ENCODE measurements at regions not wholly inside any gene's neighbourhood (a gene's known extent, or its start where the extent isn't known, plus 50 kb on each side); places are given as distances from the start of the nearest gene placed in this dataset.

- DNase-seq = no peak
- intact Hi-C loops (cut with micrococcal nuclease) = no loop called here
- H3K4me3 ChIP-seq = no peak overlapping the region
- no peaks in the 10 kb centered on the region for H3K36me3 ChIP-seq
- H3K9me3 ChIP-seq (replicated peaks) = peaks cover 12% of the 10 kb centered on the region
- TF ChIP-seq, protein P1, sequence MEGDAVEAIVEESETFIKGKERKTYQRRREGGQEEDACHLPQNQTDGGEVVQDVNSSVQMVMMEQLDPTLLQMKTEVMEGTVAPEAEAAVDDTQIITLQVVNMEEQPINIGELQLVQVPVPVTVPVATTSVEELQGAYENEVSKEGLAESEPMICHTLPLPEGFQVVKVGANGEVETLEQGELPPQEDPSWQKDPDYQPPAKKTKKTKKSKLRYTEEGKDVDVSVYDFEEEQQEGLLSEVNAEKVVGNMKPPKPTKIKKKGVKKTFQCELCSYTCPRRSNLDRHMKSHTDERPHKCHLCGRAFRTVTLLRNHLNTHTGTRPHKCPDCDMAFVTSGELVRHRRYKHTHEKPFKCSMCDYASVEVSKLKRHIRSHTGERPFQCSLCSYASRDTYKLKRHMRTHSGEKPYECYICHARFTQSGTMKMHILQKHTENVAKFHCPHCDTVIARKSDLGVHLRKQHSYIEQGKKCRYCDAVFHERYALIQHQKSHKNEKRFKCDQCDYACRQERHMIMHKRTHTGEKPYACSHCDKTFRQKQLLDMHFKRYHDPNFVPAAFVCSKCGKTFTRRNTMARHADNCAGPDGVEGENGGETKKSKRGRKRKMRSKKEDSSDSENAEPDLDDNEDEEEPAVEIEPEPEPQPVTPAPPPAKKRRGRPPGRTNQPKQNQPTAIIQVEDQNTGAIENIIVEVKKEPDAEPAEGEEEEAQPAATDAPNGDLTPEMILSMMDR (IDR thresholded peaks at IDR 0.05; ENCODE audit: borderline replicate concordance) = no peak
- H3K27me3 ChIP-seq (ENCODE audit: low read depth) = peaks cover 6% of the 10 kb centered on the region
- no peak overlapping the region for H3K27ac ChIP-seq (replicated peaks)
- peaks cover 10% of the 10 kb centered on the region for H3K4me1 ChIP-seq
Measured at GRCh38 chr3:193908181-193908744, 227.7 kb upstream of the HES1 start.

DNA sequence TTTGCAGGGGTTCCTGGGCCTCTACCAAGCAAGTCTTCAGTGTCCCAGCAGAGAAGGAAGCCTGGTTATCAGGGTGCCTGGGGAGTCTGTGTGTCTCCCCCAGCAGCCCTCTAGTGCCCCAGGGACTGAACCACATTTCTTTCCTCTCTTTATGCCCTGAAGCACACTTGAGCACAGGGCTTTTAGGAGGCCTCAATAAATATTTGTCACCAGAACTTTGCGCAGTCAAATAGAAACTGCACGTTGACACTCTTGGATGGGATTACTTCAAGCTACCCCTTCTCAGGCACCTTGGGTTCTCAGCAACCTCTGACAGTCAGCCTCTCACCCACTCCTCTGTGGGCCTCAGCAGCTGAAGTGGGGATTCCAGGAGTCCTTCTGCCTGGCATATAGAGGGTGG is 226.6 kb upstream of the HES1 start:
- no peak for DNase-seq
- Histone ChIP-seq H3K9me3 (replicated peaks) (peaks cover 12% of the 10 kb centered on the region), H3K4me3 (no peak overlapping the region), H3K4me1 (peaks cover 10% of the 10 kb centered on the region), H3K36me3 (no peaks in the 10 kb centered on the region), H3K27ac (replicated peaks) (no peak overlapping the region), H3K27me3 (ENCODE audit: low read depth) (peaks cover under 1% of the 10 kb centered on the region)
- intact Hi-C loops (cut with micrococcal nuclease) = no loop called here
- TF ChIP-seq, protein P1 (IDR thresholded peaks at IDR 0.05; ENCODE audit: borderline replicate concordance) = no peak

DNA sequence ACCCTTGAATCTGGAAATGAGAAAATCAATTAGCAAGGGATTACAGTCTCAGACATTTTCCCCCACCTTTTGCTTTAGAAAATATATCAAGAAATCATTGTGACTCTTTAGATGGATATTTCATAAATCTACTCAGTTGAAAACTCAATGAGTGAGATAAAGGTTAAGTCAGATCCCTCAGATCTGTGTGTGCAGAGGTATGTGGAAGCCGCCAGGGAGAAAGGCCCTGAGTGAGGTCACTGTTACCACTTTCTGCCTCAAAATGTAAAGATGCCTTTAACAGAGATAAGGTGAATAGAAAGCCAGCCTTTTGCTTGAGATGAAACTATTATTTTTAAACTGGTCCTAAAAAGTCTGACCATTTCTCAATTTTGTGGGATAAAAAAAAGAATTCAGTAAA is 225.6 kb upstream of the HES1 start:
- no peak for DNase-seq
- peaks cover 12% of the 10 kb centered on the region for H3K9me3 ChIP-seq (replicated peaks)
- H3K27ac ChIP-seq (replicated peaks) = no peak overlapping the region
- intact Hi-C loops (cut with micrococcal nuclease) = no loop called here
- TF ChIP-seq, protein P1 (IDR thresholded peaks at IDR 0.05; ENCODE audit: borderline replicate concordance) = no peak
- peaks cover 10% of the 10 kb centered on the region for H3K4me1 ChIP-seq
- H3K36me3 ChIP-seq = no peaks in the 10 kb centered on the region
- H3K27me3 ChIP-seq (ENCODE audit: low read depth) = peaks cover under 1% of the 10 kb centered on the region
- H3K4me3 ChIP-seq = no peak overlapping the region

DNA sequence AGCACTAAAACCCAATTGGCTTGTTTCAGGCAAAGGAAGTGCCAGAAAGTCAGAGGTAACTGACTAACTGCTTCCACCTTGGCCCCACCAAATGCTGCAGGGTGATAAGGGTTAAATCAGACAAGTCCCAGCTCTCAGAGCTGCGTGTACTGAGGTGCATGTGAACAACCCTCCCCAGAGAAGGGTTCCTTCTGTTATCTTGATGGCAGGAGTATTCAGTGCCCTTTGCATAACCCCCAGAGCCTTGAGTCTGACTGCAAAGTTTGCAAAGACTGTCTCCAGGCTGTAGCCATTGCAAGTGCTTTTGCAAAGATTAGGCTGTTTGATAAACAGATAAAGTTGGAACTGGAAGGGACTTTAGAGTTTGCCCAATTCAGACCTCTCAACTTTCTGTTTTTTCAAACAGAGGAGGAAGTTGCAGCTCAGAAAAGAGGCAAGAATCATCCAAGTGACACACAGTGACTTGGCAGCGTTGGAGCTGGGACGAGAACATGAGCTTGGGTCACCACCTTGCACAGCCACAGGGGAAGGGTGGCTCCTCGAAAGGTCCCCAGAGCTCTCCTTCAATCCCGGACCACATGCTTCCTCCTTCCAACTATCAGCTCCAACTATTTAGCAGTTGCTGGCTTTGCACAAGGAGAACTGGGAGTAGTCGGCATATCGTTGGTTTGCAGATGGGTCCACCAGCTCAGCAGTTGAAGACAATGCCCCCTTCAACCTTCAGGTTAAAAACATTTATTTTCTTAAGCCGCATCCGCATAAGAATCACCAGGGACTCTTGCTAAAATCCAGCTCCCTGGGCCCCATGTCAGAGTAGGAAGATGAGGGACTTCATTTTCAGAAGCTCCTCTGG is 224.8 kb upstream of the HES1 start:
- TF ChIP-seq, protein P1 (IDR thresholded peaks at IDR 0.05; ENCODE audit: borderline replicate concordance) = no peak
- H3K27me3 ChIP-seq (ENCODE audit: low read depth) = peaks cover 8% of the 10 kb centered on the region
- intact Hi-C loops (cut with micrococcal nuclease) = no loop called here
- no peak overlapping the region for H3K4me3 ChIP-seq
- H3K9me3 ChIP-seq (replicated peaks) = peaks cover 12% of the 10 kb centered on the region
- no peak for DNase-seq
- peaks cover 10% of the 10 kb centered on the region for H3K4me1 ChIP-seq
- no peaks in the 10 kb centered on the region for H3K36me3 ChIP-seq
- no peak overlapping the region for H3K27ac ChIP-seq (replicated peaks)

- intact Hi-C loops (cut with micrococcal nuclease) = no loop called here
- DNase-seq = no peak
- no peaks in the 10 kb centered on the region for H3K36me3 ChIP-seq
- H3K4me1 ChIP-seq = peaks cover 10% of the 10 kb centered on the region
- peaks cover 12% of the 10 kb centered on the region for H3K9me3 ChIP-seq (replicated peaks)
- TF ChIP-seq, protein P1 (IDR thresholded peaks at IDR 0.05; ENCODE audit: borderline replicate concordance) = no peak
- no peak overlapping the region for H3K4me3 ChIP-seq
- H3K27ac ChIP-seq (replicated peaks) = no peak overlapping the region
- H3K27me3 ChIP-seq (ENCODE audit: low read depth) = peaks cover 9% of the 10 kb centered on the region
Measured at GRCh38 chr3:193911784-193912340, 224.1 kb upstream of the HES1 start.

Measured in left ventricle myocardium inferior (tissue), 1 donor.